Glomerular visceral epithelial cell (primary cell): ENCODE measurements at regions not wholly inside any gene's neighbourhood (a gene's known extent, or its start where the extent isn't known, plus 50 kb on each side); places are given as distances from the start of the nearest gene placed in this dataset.

Source experiments
- DNase-seq: peaks from one replicate; pipeline ENCODE4 v3.0.0-alpha.2; 2016; ENCODE audit errors: extremely low spot score

- no peak for DNase-seq
Measured at GRCh38 chr18:70672581-70672980, 383.7 kb downstream of the SOCS6 start.

DNA sequence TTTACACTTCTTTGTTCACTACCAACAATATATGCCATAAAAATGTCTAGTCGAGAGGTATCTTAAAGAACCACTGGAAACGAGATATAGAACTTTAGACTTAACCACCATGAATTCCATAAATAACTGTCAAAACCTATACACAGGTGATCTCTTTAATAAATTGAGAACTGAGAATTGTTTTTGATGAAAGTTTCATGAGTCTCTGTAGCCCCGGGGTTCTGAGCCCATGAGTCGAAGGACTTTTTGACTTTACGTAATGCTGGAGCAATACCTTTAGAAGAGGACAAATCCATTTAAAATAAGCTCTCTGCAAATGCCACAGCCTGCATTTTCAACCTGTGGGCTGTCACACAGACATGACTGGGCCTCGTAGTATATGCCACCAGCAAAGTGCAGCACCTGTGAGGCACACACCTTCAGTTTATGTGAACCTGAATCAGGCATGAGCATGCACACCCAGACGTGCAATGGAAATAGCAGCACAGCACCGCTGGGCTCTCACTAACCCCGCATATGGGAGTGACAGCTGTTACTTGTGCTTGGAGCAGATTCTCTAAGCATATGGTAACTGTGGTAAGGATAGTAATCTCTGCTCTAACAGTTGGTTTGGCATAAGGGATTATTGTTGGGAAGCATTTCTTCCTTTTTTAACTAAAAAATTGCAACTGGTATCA is 383.2 kb downstream of the SOCS6 start:
- DNase-seq, result no peak

DNA sequence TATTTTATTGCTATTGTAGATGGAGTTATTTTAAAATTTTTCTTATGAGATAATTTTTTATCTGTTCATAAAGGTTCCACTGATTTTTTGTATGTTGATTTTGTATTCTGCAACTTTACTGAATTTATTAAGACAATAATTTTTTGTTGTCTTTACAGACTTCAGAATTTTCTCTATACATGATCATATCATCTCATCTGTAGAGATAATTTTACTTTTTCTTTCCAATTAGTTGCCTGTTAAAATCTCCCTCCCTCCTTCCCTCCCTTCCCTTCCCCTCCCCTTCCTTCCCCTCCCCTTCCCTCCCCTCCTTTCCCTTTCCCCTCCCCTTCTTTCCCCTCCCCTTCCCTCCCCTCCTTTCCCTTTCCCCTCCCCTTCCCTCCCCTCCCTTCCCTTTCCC is 378.1 kb downstream of the SOCS6 start:
- DNase-seq, result no peak

DNA sequence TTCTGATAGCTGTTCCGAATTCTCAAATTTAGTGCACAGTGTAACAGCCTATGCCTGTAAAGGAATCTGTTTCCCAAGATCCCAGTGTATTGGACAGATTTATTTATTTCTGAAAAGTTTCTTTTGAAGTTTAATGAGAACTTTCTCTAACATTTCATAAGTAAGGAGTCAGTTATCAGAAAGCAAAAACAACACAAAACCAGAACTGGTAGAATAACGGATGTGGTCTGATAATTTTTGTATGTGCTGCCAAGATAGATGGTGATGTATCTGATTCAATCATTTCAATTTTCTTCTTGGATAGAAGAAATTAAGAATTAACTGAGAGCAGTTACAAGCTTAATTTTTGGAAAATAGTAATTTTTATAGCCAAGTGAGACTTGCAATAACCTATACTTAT is 374.3 kb downstream of the SOCS6 start:
- no peak for DNase-seq

- no peak for DNase-seq
Measured at GRCh38 chr18:70662588-70662987, 373.7 kb downstream of the SOCS6 start.

GRCh38 chr18:70659036-70659925 is 370.4 kb downstream of the SOCS6 start:
- DNase-seq, result no peak

- DNase-seq, result no peak
Measured at GRCh38 chr18:70653671-70654070, 364.8 kb downstream of the SOCS6 start.

DNA sequence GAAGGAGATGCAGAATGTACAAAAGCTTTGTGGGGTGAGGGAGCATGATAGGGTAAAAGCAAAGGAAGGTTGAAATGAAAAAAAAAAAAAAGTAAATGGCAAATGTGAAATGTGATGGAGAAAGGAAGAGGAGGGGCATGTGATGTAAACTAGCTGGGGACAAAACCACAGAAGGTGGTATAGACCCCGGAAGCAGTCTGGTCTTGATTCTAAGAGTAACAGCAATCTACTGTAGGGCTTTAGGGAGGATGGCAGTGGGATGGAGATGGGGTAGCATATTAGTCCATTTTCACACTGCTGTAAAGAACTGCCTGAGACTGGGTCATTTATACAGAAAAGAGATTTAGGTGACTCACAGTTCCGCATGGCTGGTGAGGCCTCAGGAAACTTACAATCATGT is 362.0 kb downstream of the SOCS6 start:
- DNase-seq, result no peak

DNA sequence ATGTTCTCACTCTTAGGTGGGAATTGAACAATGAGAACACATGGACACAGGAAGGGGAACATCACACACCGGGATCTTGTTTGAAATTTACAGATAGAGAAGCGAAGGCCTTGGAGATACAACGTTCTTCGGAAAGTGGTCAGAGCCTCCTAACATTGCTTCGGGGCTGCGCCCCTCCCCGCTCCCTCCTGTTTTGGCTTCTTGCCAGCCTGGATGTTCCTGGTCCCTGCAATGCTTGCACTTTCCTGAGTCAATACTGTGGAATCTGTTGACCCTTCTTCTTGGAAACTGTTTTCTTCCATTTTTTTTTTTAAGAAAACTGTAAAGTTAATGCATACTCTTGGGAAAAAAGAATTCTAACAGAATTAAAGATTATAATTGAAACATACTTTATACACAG is 360.8 kb downstream of the SOCS6 start:
- DNase-seq, result no peak

- no peak for DNase-seq
Measured at GRCh38 chr18:70645971-70646370, 357.1 kb downstream of the SOCS6 start.

- no peak for DNase-seq
Measured at GRCh38 chr18:70643812-70644211, 355.0 kb downstream of the SOCS6 start.

DNA sequence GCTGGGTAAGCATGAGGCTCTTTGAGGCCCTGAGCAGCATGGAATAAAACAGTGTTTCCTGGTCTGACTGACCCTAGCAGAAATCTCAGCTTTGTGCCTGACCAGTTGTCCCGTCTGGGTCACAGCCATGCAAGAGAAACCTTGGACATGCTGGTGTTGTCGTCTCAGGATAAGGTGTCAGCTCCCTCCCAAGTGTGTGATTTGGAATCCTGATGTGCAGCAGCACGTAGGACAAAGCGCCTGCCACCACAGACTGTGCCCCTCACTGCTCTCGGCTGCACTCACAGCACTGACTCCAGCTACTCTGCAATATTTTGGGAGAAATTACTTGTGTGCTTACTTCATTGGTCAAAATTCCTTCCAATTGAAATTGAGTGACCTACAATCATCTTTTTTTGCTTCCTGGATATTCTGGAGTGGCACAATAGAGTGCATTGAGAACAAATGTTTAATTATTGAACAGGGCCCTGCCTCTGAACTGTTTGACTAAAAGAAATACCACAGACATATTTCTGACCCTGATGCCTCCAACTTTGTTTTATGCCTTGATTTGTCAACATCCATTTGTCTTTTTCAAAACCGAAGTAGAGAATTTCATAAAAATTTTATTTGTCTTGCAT is 352.4 kb downstream of the SOCS6 start:
- DNase-seq, result no peak

DNA sequence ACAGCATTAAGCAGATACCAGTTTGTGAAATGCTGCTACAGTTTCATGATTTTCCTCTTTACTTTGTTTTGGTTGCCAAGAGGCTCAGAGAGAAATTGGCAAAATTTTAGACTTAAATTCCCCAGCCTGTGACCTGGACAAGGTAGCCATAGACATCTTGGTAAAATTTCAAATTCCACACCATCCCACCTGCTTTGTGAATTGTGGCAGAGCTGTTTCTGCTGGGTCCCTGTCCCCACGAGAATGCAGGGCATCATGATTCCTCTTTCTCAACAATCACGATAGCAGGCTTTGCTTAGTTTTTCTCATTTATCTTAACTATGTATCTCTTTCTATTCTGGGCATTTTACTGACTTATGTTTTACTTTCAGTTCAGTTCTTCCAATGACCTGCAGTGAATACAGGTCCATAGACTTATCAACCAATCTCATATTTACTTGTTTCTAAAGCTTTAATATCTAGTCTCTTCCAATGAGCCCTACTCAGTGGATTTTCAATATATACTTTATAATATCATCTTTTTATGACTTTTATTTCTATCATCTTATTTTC is 351.6 kb downstream of the SOCS6 start:
- DNase-seq, result no peak

DNA sequence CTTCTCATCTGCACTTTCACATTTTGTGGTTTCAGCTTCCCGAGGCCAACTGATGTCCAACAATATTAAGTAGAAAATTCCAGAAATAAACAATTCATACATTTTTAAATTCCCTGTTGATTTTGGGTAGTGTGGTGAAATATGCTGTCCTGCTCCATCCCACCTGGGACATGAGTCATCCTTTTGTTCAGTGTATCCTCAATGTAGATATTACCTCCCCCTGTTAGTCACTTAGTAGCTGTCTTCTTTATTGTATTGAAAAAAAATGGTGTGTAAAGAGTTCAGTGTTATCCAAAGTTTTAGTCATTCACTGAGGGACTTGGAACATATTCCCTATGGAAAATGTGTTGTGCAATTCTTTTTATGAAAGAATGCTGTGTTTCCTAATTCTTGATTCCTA is 348.1 kb downstream of the SOCS6 start:
- DNase-seq, result no peak

DNA sequence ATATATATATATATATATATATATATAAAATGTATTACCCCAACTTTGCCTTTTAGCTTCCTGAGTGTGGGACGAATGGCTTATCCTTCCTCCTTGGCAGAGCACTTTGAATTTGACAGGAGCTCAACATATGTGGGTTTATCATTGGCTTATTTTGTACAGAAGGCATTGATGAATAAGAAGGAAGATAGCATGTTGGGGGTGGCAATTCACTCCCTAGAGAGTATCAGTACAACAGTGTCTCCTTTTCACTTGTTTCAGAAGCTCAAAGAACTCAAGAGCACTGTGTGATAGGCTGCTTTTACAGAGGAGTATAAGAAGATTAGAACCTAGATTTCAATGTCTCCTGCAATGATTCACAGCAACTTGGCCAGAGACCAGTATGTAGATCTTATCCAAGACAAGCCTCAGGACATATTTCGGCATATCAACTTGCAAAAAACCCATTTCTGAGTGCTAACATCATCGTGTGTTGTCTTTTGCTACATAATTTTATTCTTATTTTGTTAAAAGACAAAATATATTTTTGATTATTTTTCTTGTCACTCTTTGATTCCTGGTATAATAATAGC is 345.8 kb downstream of the SOCS6 start:
- no peak for DNase-seq

GRCh38 chr18:70627182-70627802 is 338.4 kb downstream of the SOCS6 start:
- no peak for DNase-seq

- no peak for DNase-seq
Measured at GRCh38 chr18:70622622-70623419, 334.0 kb downstream of the SOCS6 start.

GRCh38 chr18:70621710-70622109 is 332.9 kb downstream of the SOCS6 start:
- no peak for DNase-seq

GRCh38 chr18:70620837-70621612 is 332.2 kb downstream of the SOCS6 start:
- DNase-seq, result no peak
